NCI-H1092 treated with DMSO at 0.1 percent for 48 hours (cell line): ENCODE measurements at regions not wholly inside any gene's neighbourhood (a gene's known extent, or its start where the extent isn't known, plus 50 kb on each side); places are given as distances from the start of the nearest gene placed in this dataset.

Experiments used
- DNase-seq: peaks from one replicate; lab custom pipeline; 2025; lab: John Stamatoyannopoulos, UW

- DNase-seq: peak; percentile 19
Observed at GRCh38 chr9:81193362-81194339, 495.7 kb downstream of the TLE1 start.

GRCh38 chr9:81191222-81191621 lies 498.1 kb downstream of the TLE1 start:
- no peak for DNase-seq

- DNase-seq: no peak
Observed at GRCh38 chr9:81190659-81191058, 498.7 kb downstream of the TLE1 start.

- no peak for DNase-seq
Observed at GRCh38 chr9:81183761-81184160, 505.6 kb downstream of the TLE1 start.

GRCh38 chr9:81182431-81182830 lies 506.9 kb downstream of the TLE1 start:
- DNase-seq: no peak

- DNase-seq: no peak
Observed at GRCh38 chr9:81174023-81174422, 515.3 kb downstream of the TLE1 start.

- no peak for DNase-seq
Observed at GRCh38 chr9:81171689-81172088, 517.7 kb downstream of the TLE1 start.

- DNase-seq: no peak
Observed at GRCh38 chr9:81162361-81162760, 527.0 kb downstream of the TLE1 start.

- DNase-seq: no peak
Observed at GRCh38 chr9:81156381-81156780, 533.0 kb downstream of the TLE1 start.

- peak; percentile 75 for DNase-seq
Observed at GRCh38 chr9:81150016-81150625, 539.2 kb downstream of the TLE1 start.

- DNase-seq: no peak
Observed at GRCh38 chr9:81146684-81147337, 542.5 kb downstream of the TLE1 start.

- DNase-seq: peak; percentile 40
Observed at GRCh38 chr9:81146241-81146640, 543.1 kb downstream of the TLE1 start.

GRCh38 chr9:81145331-81145963 lies 543.9 kb downstream of the TLE1 start:
- no peak for DNase-seq

- DNase-seq: no peak
Observed at GRCh38 chr9:81141961-81142360, 547.4 kb downstream of the TLE1 start.

GRCh38 chr9:81137976-81138568 lies 551.3 kb downstream of the TLE1 start:
- DNase-seq: no peak

- DNase-seq: no peak
Observed at GRCh38 chr9:81132796-81133195, 556.6 kb downstream of the TLE1 start.

GRCh38 chr9:81132318-81132717 lies 557.0 kb downstream of the TLE1 start:
- no peak for DNase-seq

GRCh38 chr9:81128701-81129100 lies 560.6 kb downstream of the TLE1 start:
- no peak for DNase-seq

GRCh38 chr9:81125446-81126092 lies 563.8 kb downstream of the TLE1 start:
- DNase-seq: no peak

GRCh38 chr9:81123526-81123925 lies 565.8 kb downstream of the TLE1 start:
- no peak for DNase-seq

GRCh38 chr9:81122749-81123148 lies 566.6 kb downstream of the TLE1 start:
- DNase-seq: no peak
